Adipocyte (in vitro differentiated cells): ENCODE measurements at regions not wholly inside any gene's neighbourhood (a gene's known extent, or its start where the extent isn't known, plus 50 kb on each side); places are given as distances from the start of the nearest gene placed in this dataset.

ENCODE experiments used
- DNase-seq: peaks from one replicate; pipeline ENCODE4 v3.0.0-alpha.2; 2015; ENCODE audit warnings: low read depth
- H3K27me3 ChIP-seq: replicated peaks from 2 replicates; pipeline ENCODE4 v1.7.0; 2013; ENCODE audit warnings: mild to moderate bottlenecking, low read length, moderate library complexity; ENCODE audit not compliant: control insufficient read depth, insufficient read depth
- H3K36me3 ChIP-seq: 2 replicates; pipeline ENCODE4 v1.7.0; 2013; ENCODE audit warnings: low read length, mild to moderate bottlenecking, moderate library complexity; ENCODE audit not compliant: control insufficient read depth, insufficient read depth, severe bottlenecking
- H3K4me1 ChIP-seq: 2 replicates; pipeline ENCODE4 v1.7.0; 2013; ENCODE audit warnings: mild to moderate bottlenecking, low read length, moderate library complexity; ENCODE audit not compliant: control insufficient read depth, insufficient read depth
- H3K4me3 ChIP-seq: 2 replicates; pipeline ENCODE4 v1.7.0; 2013; ENCODE audit warnings: mild to moderate bottlenecking, low read length, moderate library complexity
- H3K9ac ChIP-seq: 2 replicates; pipeline ENCODE4 v1.7.0; 2013; ENCODE audit warnings: mild to moderate bottlenecking, low read length, moderate library complexity
- H3K9me3 ChIP-seq: 2 replicates; pipeline ENCODE4 v1.7.0; 2013; ENCODE audit warnings: mild to moderate bottlenecking, low read length, moderate library complexity; ENCODE audit not compliant: control insufficient read depth

GRCh38 chr2:128792476-128793054, 473.9 kb upstream of the HS6ST1 start:
- H3K4me3 ChIP-seq: no peak overlapping the region
- H3K36me3 ChIP-seq: no peaks in the 10 kb centered on the region
- no peaks in the 10 kb centered on the region for H3K9me3 ChIP-seq
- no peaks in the 10 kb centered on the region for H3K4me1 ChIP-seq
- H3K27me3 ChIP-seq: peaks cover 42% of the 10 kb centered on the region
- no peak overlapping the region for H3K9ac ChIP-seq
- DNase-seq: no peak

- no peak overlapping the region for H3K4me3 ChIP-seq
- no peak for DNase-seq
- H3K4me1 ChIP-seq: no peaks in the 10 kb centered on the region
- H3K9me3 ChIP-seq: no peaks in the 10 kb centered on the region
- H3K27me3 ChIP-seq: peaks cover 45% of the 10 kb centered on the region
- no peak overlapping the region for H3K9ac ChIP-seq
- H3K36me3 ChIP-seq: no peaks in the 10 kb centered on the region
These were observed 474.7 kb upstream of the HS6ST1 start for GRCh38 chr2:128793404-128793803.

GRCh38 chr2:128794285-128794684, 475.6 kb upstream of the HS6ST1 start:
- Histone ChIP-seq H3K27me3 (peaks cover 44% of the 10 kb centered on the region), H3K9ac (no peak overlapping the region), H3K36me3 (no peaks in the 10 kb centered on the region), H3K9me3 (no peaks in the 10 kb centered on the region), H3K4me1 (no peaks in the 10 kb centered on the region), H3K4me3 (no peak overlapping the region)
- DNase-seq: no peak

GRCh38 chr2:128796321-128796720, 477.7 kb upstream of the HS6ST1 start:
- H3K9ac ChIP-seq: no peak overlapping the region
- no peaks in the 10 kb centered on the region for H3K9me3 ChIP-seq
- DNase-seq: no peak
- no peaks in the 10 kb centered on the region for H3K4me1 ChIP-seq
- no peak overlapping the region for H3K4me3 ChIP-seq
- H3K36me3 ChIP-seq: no peaks in the 10 kb centered on the region
- peaks cover 36% of the 10 kb centered on the region for H3K27me3 ChIP-seq

- Histone ChIP-seq H3K9ac (no peak overlapping the region), H3K36me3 (no peaks in the 10 kb centered on the region), H3K4me3 (no peak overlapping the region), H3K27me3 (peaks cover 30% of the 10 kb centered on the region), H3K9me3 (no peaks in the 10 kb centered on the region), H3K4me1 (no peaks in the 10 kb centered on the region)
- DNase-seq: no peak
These were observed 478.4 kb upstream of the HS6ST1 start for GRCh38 chr2:128797092-128797491.

GRCh38 chr2:128797533-128797932, 478.9 kb upstream of the HS6ST1 start:
- no peak overlapping the region for H3K4me3 ChIP-seq
- peaks cover 30% of the 10 kb centered on the region for H3K27me3 ChIP-seq
- no peak for DNase-seq
- no peaks in the 10 kb centered on the region for H3K9me3 ChIP-seq
- no peaks in the 10 kb centered on the region for H3K4me1 ChIP-seq
- H3K36me3 ChIP-seq: no peaks in the 10 kb centered on the region
- H3K9ac ChIP-seq: no peak overlapping the region

GRCh38 chr2:128797937-128798336, 479.3 kb upstream of the HS6ST1 start:
- H3K4me3 ChIP-seq: no peak overlapping the region
- no peaks in the 10 kb centered on the region for H3K36me3 ChIP-seq
- H3K9me3 ChIP-seq: no peaks in the 10 kb centered on the region
- H3K4me1 ChIP-seq: no peaks in the 10 kb centered on the region
- H3K9ac ChIP-seq: no peak overlapping the region
- H3K27me3 ChIP-seq: peaks cover 30% of the 10 kb centered on the region
- no peak for DNase-seq

GRCh38 chr2:128798502-128799283, 480.0 kb upstream of the HS6ST1 start:
- DNase-seq: no peak
- Histone ChIP-seq H3K4me1 (no peaks in the 10 kb centered on the region), H3K27me3 (peaks cover 30% of the 10 kb centered on the region), H3K36me3 (no peaks in the 10 kb centered on the region), H3K9ac (no peak overlapping the region), H3K9me3 (no peaks in the 10 kb centered on the region), H3K4me3 (no peak overlapping the region)

- Histone ChIP-seq H3K4me1 (peaks cover 3% of the 10 kb centered on the region), H3K27me3 (peaks cover 30% of the 10 kb centered on the region), H3K36me3 (no peaks in the 10 kb centered on the region), H3K4me3 (no peak overlapping the region), H3K9me3 (no peaks in the 10 kb centered on the region), H3K9ac (no peak overlapping the region)
- no peak for DNase-seq
These were observed 480.6 kb upstream of the HS6ST1 start for GRCh38 chr2:128799284-128799552.

- Histone ChIP-seq H3K9ac (no peak overlapping the region), H3K27me3 (peaks cover 26% of the 10 kb centered on the region), H3K4me3 (no peak overlapping the region), H3K4me1 (peaks cover 6% of the 10 kb centered on the region), H3K9me3 (no peaks in the 10 kb centered on the region), H3K36me3 (no peaks in the 10 kb centered on the region)
- DNase-seq: no peak
These were observed 481.1 kb upstream of the HS6ST1 start for GRCh38 chr2:128799730-128800129.

GRCh38 chr2:128801576-128801975, 482.9 kb upstream of the HS6ST1 start:
- no peak overlapping the region for H3K9ac ChIP-seq
- DNase-seq: no peak
- no peak overlapping the region for H3K4me3 ChIP-seq
- no peaks in the 10 kb centered on the region for H3K9me3 ChIP-seq
- H3K36me3 ChIP-seq: no peaks in the 10 kb centered on the region
- peaks cover 17% of the 10 kb centered on the region for H3K4me1 ChIP-seq
- H3K27me3 ChIP-seq: peaks cover 16% of the 10 kb centered on the region

GRCh38 chr2:128803222-128803621, 484.6 kb upstream of the HS6ST1 start:
- H3K36me3 ChIP-seq: no peaks in the 10 kb centered on the region
- no peak overlapping the region for H3K4me3 ChIP-seq
- DNase-seq: no peak
- H3K4me1 ChIP-seq: peaks cover 17% of the 10 kb centered on the region
- no peaks in the 10 kb centered on the region for H3K9me3 ChIP-seq
- H3K9ac ChIP-seq: no peak overlapping the region
- H3K27me3 ChIP-seq: peaks cover 11% of the 10 kb centered on the region
